LNCaP clone FGC (cell line): ENCODE measurements at regions not wholly inside any gene's neighbourhood (a gene's known extent, or its start where the extent isn't known, plus 50 kb on each side); places are given as distances from the start of the nearest gene placed in this dataset.

ENCODE experiments used
- DNase-seq: peaks from one replicate; pipeline ENCODE4 v3.0.0-alpha.2; 2011; ENCODE audit warnings: low read depth
- H3K4me3 ChIP-seq: 2 replicates; pipeline ENCODE4 v1.5.1; 2011; ENCODE audit warnings: mild to moderate bottlenecking, low read depth, low read length, control low read depth
- TF ChIP-seq, protein P1 (sequence below): IDR thresholded peaks from 2 replicates; pipeline ENCODE4 v1.5.1; 2012; ENCODE audit warnings: mild to moderate bottlenecking; ENCODE audit not compliant: control insufficient read depth, insufficient read depth; ENCODE audit errors: extremely low read depth

- TF ChIP-seq, protein P1, sequence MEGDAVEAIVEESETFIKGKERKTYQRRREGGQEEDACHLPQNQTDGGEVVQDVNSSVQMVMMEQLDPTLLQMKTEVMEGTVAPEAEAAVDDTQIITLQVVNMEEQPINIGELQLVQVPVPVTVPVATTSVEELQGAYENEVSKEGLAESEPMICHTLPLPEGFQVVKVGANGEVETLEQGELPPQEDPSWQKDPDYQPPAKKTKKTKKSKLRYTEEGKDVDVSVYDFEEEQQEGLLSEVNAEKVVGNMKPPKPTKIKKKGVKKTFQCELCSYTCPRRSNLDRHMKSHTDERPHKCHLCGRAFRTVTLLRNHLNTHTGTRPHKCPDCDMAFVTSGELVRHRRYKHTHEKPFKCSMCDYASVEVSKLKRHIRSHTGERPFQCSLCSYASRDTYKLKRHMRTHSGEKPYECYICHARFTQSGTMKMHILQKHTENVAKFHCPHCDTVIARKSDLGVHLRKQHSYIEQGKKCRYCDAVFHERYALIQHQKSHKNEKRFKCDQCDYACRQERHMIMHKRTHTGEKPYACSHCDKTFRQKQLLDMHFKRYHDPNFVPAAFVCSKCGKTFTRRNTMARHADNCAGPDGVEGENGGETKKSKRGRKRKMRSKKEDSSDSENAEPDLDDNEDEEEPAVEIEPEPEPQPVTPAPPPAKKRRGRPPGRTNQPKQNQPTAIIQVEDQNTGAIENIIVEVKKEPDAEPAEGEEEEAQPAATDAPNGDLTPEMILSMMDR: no peak
- no peak overlapping the region for H3K4me3 ChIP-seq
- DNase-seq: no peak
Measured at GRCh38 chr5:91438871-91439270, 55.8 kb upstream of the ARRDC3 start.

DNA sequence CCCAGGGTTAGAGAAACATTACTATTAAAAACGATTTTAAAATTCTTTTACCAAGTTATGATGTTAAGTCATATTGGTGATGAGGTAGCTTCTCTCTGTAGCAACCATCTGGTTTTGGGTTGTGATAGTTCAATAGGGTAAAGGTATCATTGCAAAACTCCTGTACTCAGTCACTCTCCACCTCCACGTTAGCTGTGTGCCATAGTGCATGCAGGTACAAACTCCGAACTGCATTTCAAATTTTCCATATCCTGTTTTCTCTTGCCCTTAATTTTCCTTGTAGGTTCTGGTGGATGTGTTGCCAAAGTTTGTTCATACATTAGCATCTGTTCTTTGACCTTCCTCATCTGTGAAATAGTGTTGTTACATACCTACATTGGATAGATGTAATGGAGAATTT, 53.1 kb upstream of the ARRDC3 start:
- TF ChIP-seq, protein P1: no peak
- no peak for DNase-seq
- no peak overlapping the region for H3K4me3 ChIP-seq

DNA sequence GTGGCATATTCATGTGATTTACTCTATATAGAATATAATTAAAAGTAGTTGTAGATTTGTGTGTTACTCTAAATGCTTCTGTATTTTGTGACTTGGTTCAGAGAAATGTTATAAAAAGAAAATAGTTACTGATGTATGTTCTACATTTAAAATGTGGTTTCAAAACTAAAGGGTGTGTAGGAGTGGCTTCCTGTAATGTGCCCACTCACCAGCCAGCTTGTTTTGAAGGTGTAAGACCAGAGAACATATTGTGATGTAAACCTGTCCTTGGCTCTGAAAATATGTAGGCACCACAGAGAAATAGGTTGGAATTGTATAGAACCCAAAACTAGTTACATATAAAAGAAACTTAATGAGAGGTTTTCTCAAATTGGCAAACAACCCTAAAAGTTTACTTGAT, 51.2 kb upstream of the ARRDC3 start:
- no peak for DNase-seq
- TF ChIP-seq, protein P1: no peak
- H3K4me3 ChIP-seq: no peak overlapping the region

DNA sequence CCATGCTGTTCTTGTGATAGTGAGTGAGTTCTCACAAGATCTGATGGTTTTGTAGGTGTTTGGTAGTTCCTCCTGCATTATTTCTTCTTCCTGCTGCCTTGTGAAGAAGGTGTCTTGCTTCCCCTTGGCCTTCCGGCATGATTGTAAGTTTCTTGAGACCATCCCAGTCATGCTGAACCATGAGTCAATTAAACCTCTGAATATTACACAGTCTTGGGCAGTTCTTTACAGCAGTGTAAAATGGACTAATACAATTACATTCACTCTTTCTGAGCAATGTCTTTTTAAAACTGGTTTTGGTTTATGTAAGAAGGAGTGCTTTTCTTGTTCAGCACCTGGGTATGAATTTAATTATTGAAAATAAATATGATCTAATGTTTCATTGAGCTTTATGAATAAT, 50.7 kb upstream of the ARRDC3 start:
- TF ChIP-seq, protein P1: no peak
- no peak overlapping the region for H3K4me3 ChIP-seq
- no peak for DNase-seq
